Left ventricle myocardium inferior (tissue), 1 donor: ENCODE measurements at regions not wholly inside any gene's neighbourhood (a gene's known extent, or its start where the extent isn't known, plus 50 kb on each side); places are given as distances from the start of the nearest gene placed in this dataset.

Experiments
- DNase-seq: peaks from one replicate; pipeline ENCODE4 v3.0.0-alpha.2; 2020
- H3K27ac ChIP-seq: fragments of 200-600 bp; replicated peaks from 2 replicates; pipeline ENCODE4 v1.8.0; 2021
- H3K27me3 ChIP-seq: fragments of 200-600 bp; 2 replicates; pipeline ENCODE4 v1.8.0; 2021; ENCODE audit warnings: low read depth
- H3K36me3 ChIP-seq: fragments of 200-600 bp; 2 replicates; pipeline ENCODE4 v1.8.0; 2021
- H3K4me1 ChIP-seq: fragments of 200-600 bp; 2 replicates; pipeline ENCODE4 v1.8.0; 2021
- H3K4me3 ChIP-seq: fragments of 200-600 bp; 2 replicates; pipeline ENCODE4 v1.8.0; 2021; ENCODE audit warnings: mild to moderate bottlenecking, moderate library complexity
- H3K9me3 ChIP-seq: fragments of 200-600 bp; replicated peaks from 2 replicates; pipeline ENCODE4 v1.8.0; 2021
- CTCF ChIP-seq: fragments of 200-600 bp; IDR thresholded peaks from 2 replicates; pipeline ENCODE4 v1.8.0; 2021; ENCODE audit warnings: antibody characterized with exemption, mild to moderate bottlenecking, borderline replicate concordance
- intact Hi-C: fragments of 100-400 bp; cut with micrococcal nuclease; formaldehyde crosslinking; loops from one replicate; pipeline ENCODE4 v1.11.0; 2022
- donor health status: DM: no; HTN: yes; CAD: no; lungs with severe emphysema.

DNA sequence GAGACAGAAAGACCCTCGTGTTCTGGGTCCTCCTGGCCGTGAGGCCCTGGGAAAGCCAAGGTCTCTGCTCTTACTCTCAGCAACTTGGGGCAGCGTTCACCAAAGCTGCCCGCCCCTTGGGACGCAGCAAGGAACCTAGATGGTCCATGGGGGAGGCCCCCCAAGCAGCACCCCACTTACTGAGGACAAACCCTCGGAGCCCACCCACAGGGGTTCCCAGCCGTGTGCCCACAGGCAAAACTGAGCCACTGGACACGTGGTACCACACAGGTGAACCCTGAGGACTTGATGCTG is 166.2 kb upstream of the IQSEC1 start:
- H3K4me3 ChIP-seq: no peak overlapping the region
- H3K36me3 ChIP-seq: no peaks in the 10 kb centered on the region
- intact Hi-C loops: no loop called here
- no peak overlapping the region for H3K27ac ChIP-seq
- peaks cover 47% of the 10 kb centered on the region for H3K27me3 ChIP-seq
- no peaks in the 10 kb centered on the region for H3K9me3 ChIP-seq
- no peak for DNase-seq
- TF ChIP-seq CTCF: no peak
- H3K4me1 ChIP-seq: peaks cover 15% of the 10 kb centered on the region

DNA sequence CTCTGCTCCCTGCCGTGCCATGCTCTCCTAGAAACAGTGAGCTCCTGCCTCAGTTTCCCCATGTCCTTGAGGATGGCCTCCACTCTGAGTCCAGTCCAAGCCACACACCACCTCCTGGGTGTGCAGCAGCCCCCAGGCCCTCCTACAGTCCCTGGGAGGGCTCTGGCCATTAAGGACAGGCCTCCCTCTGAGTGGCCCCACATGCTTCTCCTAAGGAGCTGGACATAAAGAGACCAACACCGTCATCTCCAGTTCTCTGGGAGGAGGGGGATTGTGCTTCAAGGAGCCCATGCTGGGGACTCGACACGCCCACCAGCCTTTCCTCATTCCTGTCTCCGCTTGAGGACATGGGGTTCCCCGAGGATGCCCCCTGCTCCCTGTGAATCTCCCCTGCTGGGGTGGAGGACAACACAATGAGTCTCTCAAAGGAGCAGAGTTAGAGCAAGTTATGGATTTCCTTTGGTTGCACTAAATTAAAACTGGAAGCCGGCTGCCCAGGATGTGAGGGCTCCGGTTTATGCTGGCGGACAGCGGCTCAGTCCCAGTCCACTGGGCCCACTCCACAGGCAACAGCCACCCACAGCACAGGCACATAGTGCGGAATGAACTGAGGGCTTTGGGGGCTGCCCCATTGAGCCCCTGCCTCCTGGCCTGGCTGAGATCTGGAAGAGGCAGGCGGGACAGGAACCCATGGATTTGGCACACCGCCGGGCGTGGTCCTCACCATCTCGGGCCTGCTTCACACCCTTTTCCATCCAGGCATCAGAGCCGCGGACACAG is 165.6 kb upstream of the IQSEC1 start:
- H3K27me3 ChIP-seq: peaks cover 53% of the 10 kb centered on the region
- no peak for TF ChIP-seq CTCF
- H3K36me3 ChIP-seq: no peaks in the 10 kb centered on the region
- intact Hi-C loops: no loop called here
- H3K27ac ChIP-seq: no peak overlapping the region
- DNase-seq: no peak
- H3K4me3 ChIP-seq: no peak overlapping the region
- peaks cover 17% of the 10 kb centered on the region for H3K4me1 ChIP-seq
- no peaks in the 10 kb centered on the region for H3K9me3 ChIP-seq

DNA sequence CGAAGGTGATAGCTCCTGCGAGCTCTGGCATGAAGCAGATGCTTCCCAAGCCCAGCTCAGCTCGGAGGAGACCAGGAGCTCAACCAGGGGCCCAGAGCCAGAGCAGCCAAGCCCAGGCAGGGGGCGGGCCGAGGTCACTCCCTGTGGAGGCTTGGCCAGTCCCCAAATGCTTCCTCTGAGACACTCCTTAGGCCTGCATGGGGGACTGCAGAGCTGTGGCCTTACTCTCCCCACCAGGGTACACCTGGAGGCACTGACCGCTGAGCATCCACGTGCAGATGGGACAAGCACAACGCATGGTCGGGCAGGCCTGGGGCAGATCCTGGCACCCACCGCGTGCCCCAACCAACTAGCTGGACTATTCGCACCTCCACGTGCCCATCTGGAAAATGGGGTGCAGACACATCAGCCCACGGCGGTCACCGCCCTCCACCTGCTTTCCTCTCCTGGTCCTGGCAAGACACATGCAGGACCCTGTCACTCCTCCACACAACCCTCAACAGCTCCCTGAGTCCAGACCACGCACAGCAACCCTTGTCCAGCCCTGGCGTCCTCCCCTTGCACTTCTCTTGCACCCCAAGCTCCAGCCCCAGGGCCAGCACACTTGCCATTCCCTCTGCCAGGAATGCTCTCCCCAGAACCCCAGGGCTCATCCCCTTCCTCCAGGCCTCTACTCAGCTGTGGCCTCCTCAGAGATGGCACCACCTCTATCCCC is 164.7 kb upstream of the IQSEC1 start:
- intact Hi-C loops: no loop called here
- Histone ChIP-seq H3K27me3 (peaks cover 62% of the 10 kb centered on the region), H3K4me3 (no peak overlapping the region), H3K4me1 (peaks cover 17% of the 10 kb centered on the region), H3K36me3 (no peaks in the 10 kb centered on the region), H3K9me3 (no peaks in the 10 kb centered on the region), H3K27ac (no peak overlapping the region)
- TF ChIP-seq CTCF: no peak
- DNase-seq: no peak

- no peak for TF ChIP-seq CTCF
- Histone ChIP-seq H3K4me1 (peaks cover 17% of the 10 kb centered on the region), H3K36me3 (no peaks in the 10 kb centered on the region), H3K4me3 (no peak overlapping the region), H3K27ac (no peak overlapping the region), H3K27me3 (peaks cover 72% of the 10 kb centered on the region), H3K9me3 (no peaks in the 10 kb centered on the region)
- intact Hi-C loops: no loop called here
- DNase-seq: no peak
Measured at GRCh38 chr3:13236557-13237173, 163.4 kb upstream of the IQSEC1 start.

DNA sequence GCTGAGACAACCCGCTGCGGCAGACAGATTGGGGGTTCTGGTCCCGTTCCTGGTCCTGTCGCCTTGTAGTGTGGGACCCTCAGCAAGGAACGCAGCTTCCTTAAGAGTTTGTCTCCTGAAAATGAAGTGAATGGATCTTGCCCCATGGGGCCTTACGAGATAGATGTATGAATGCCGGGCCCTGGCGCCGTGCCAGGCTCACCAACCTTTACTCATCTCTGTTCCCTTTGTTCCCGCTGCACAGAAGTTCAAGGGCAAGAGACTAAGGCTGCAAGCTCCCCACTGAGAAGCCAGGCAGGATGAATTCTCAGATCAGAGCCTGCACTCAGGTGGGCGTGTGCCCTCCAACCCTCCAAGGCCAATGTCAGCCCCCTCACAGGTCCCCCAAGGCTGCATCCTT is 162.7 kb upstream of the IQSEC1 start:
- peaks cover 72% of the 10 kb centered on the region for H3K27me3 ChIP-seq
- no peak overlapping the region for H3K4me3 ChIP-seq
- H3K4me1 ChIP-seq: peaks cover 17% of the 10 kb centered on the region
- DNase-seq: no peak
- TF ChIP-seq CTCF: no peak
- no peaks in the 10 kb centered on the region for H3K36me3 ChIP-seq
- H3K9me3 ChIP-seq: no peaks in the 10 kb centered on the region
- H3K27ac ChIP-seq: no peak overlapping the region
- intact Hi-C loops: no loop called here
